Right lobe of liver (tissue), 4 donors: ENCODE measurements at regions not wholly inside any gene's neighbourhood (a gene's known extent, or its start where the extent isn't known, plus 50 kb on each side); places are given as distances from the start of the nearest gene placed in this dataset.

Source experiments
- POLR2A ChIP-seq: fragments of 450-650 bp; IDR thresholded peaks from one replicate; pipeline ENCODE4 v1.6.1; 2017; ENCODE audit warnings: antibody characterized with exemption, mild to moderate bottlenecking
- TF ChIP-seq, protein P1 (sequence below), 4 donors: fragments of 200-600 bp in 3 of 4; fragments of 450-650 bp in 1 of 4; IDR thresholded peaks; one replicate each; pipeline versions ENCODE4 v1.5.1 to v1.8.0; 2016 to 2022; ENCODE audit warnings: antibody characterized with exemption in 4 of 4, mild to moderate bottlenecking in 2 of 4
- donor health status: DM: no; HTN: no; CAD: no.
- donor health status: DM: no; HTN: no; CAD: no.
- donor health status: DM: no; HTN: yes; CAD: no.

DNA sequence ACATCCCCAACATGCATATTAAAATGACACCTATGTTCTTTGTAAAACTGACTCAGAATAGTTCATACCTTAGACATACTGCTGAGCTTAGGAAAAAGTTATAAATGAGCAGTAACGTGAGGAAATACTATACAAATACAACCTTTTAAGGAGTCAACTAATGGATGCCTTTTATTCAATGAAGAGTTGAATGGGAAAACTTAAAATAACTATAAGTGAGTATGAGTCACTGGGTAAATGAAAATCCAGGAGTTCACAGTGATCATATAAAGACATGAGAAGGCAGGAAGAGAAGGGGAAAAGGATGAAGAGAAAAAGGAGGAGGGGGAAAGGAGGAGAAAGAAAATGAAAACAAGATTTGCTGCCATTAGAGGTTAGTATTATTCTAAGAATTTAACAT lies 157.8 kb upstream of the PCDH15 start:
- TF ChIP-seq, protein P1, sequence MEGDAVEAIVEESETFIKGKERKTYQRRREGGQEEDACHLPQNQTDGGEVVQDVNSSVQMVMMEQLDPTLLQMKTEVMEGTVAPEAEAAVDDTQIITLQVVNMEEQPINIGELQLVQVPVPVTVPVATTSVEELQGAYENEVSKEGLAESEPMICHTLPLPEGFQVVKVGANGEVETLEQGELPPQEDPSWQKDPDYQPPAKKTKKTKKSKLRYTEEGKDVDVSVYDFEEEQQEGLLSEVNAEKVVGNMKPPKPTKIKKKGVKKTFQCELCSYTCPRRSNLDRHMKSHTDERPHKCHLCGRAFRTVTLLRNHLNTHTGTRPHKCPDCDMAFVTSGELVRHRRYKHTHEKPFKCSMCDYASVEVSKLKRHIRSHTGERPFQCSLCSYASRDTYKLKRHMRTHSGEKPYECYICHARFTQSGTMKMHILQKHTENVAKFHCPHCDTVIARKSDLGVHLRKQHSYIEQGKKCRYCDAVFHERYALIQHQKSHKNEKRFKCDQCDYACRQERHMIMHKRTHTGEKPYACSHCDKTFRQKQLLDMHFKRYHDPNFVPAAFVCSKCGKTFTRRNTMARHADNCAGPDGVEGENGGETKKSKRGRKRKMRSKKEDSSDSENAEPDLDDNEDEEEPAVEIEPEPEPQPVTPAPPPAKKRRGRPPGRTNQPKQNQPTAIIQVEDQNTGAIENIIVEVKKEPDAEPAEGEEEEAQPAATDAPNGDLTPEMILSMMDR (IDR thresholded peaks at IDR 0.05), result no peak
- TF ChIP-seq POLR2A, result no peak
